DOHH2 (cell line): ENCODE measurements at regions not wholly inside any gene's neighbourhood (a gene's known extent, or its start where the extent isn't known, plus 50 kb on each side); places are given as distances from the start of the nearest gene placed in this dataset.

Experiments
- CTCF ChIP-seq: fragments of 200-600 bp; sonication (generic); IDR thresholded peaks from one replicate; pipeline ENCODE4 v1.5.1; 2014; ENCODE audit warnings: antibody characterized with exemption, mild to moderate bottlenecking, low read depth, low read length; ENCODE audit not compliant: poor library complexity, severe bottlenecking
- EZH2phosphoT487 ChIP-seq: fragments of 200-600 bp; sonication (generic); IDR thresholded peaks from 2 replicates; pipeline ENCODE4 v1.6.1; 2017; ENCODE audit warnings: borderline replicate concordance, mild to moderate bottlenecking, antibody characterized with exemption, low read length, moderate library complexity, mixed read lengths

GRCh38 chr4:111046811-111047210, 423.9 kb upstream of the PITX2 start:
- no peak for TF ChIP-seq CTCF
- TF ChIP-seq EZH2phosphoT487: no peak
